ENCODE measurements at regions not wholly inside any gene's neighbourhood (a gene's known extent, or its start where the extent isn't known, plus 50 kb on each side); places are given as distances from the start of the nearest gene placed in this dataset.

- POLR2A ChIA-PET = no interaction called here
- H3K4me3 ChIP-seq (ENCODE audit: low read depth, low read length) = no peak overlapping the region
- CTCF ChIA-PET = interaction anchor here (1.2 kb wide), 1 partner anchor 604 kb away, joined by 4 read pairs; no protein-coding TSS in a partner anchor
Measured at GRCh38 chr5:57857696-57858095, 375.1 kb upstream of the ACTBL2 start.

GRCh38 chr5:57855831-57856230 lies 373.2 kb upstream of the ACTBL2 start:
- ChIA-PET POLR2A (no interaction called here), CTCF (no interaction called here)
- no peaks in the 10 kb centered on the region for H3K27me3 ChIP-seq (ENCODE audit: control insufficient read depth, insufficient read depth, low read length)
- no peak overlapping the region for H3K4me3 ChIP-seq (ENCODE audit: low read depth, low read length)
- H3K27ac ChIP-seq (ENCODE audit: low read depth, low read length) = no peak overlapping the region
- DNase-seq (ENCODE audit: low read depth, low spot score) = no peak
- no peak for TF ChIP-seq CTCF (IDR thresholded peaks at IDR 0.05; ENCODE audit: low read depth, low read length)
- H3K9me3 ChIP-seq (ENCODE audit: control insufficient read depth, insufficient read depth, low read length) = no peaks in the 10 kb centered on the region

More at GRCh38 chr5:57857696-57858095, 375.1 kb upstream of the ACTBL2 start:
- no peak for DNase-seq (ENCODE audit: low read depth, low spot score)
- no peaks in the 10 kb centered on the region for H3K9me3 ChIP-seq (ENCODE audit: control insufficient read depth, insufficient read depth, low read length)
- no peak overlapping the region for H3K27ac ChIP-seq (ENCODE audit: low read depth, low read length)
- H3K27me3 ChIP-seq (ENCODE audit: control insufficient read depth, insufficient read depth, low read length) = no peaks in the 10 kb centered on the region
- no peak for TF ChIP-seq CTCF (IDR thresholded peaks at IDR 0.05; ENCODE audit: low read depth, low read length)

- POLR2A ChIA-PET = no interaction called here
Measured at GRCh38 chr5:57853929-57854697, 371.5 kb upstream of the ACTBL2 start.

GRCh38 chr5:57850109-57850508 lies 367.5 kb upstream of the ACTBL2 start:
- CTCF ChIA-PET = no interaction called here
- POLR2A ChIA-PET = no interaction called here
- TF ChIP-seq CTCF (IDR thresholded peaks at IDR 0.05; ENCODE audit: low read depth, low read length) = no peak
- no peaks in the 10 kb centered on the region for H3K9me3 ChIP-seq (ENCODE audit: control insufficient read depth, insufficient read depth, low read length)
- H3K4me3 ChIP-seq (ENCODE audit: low read depth, low read length) = no peak overlapping the region
- no peak for DNase-seq (ENCODE audit: low read depth, low spot score)
- H3K27ac ChIP-seq (ENCODE audit: low read depth, low read length) = no peak overlapping the region
- H3K27me3 ChIP-seq (ENCODE audit: control insufficient read depth, insufficient read depth, low read length) = no peaks in the 10 kb centered on the region

More at GRCh38 chr5:57853929-57854697, 371.5 kb upstream of the ACTBL2 start:
- Histone ChIP-seq H3K9me3 (ENCODE audit: control insufficient read depth, insufficient read depth, low read length) (no peaks in the 10 kb centered on the region), H3K27ac (ENCODE audit: low read depth, low read length) (no peak overlapping the region), H3K4me3 (ENCODE audit: low read depth, low read length) (no peak overlapping the region), H3K27me3 (ENCODE audit: control insufficient read depth, insufficient read depth, low read length) (no peaks in the 10 kb centered on the region)
- CTCF ChIA-PET = no interaction called here
- DNase-seq (ENCODE audit: low read depth, low spot score) = no peak
- no peak for TF ChIP-seq CTCF (IDR thresholded peaks at IDR 0.05; ENCODE audit: low read depth, low read length)

GRCh38 chr5:57845025-57845424 lies 362.4 kb upstream of the ACTBL2 start:
- Histone ChIP-seq H3K27me3 (ENCODE audit: control insufficient read depth, insufficient read depth, low read length) (no peaks in the 10 kb centered on the region), H3K9me3 (ENCODE audit: control insufficient read depth, insufficient read depth, low read length) (no peaks in the 10 kb centered on the region), H3K27ac (ENCODE audit: low read depth, low read length) (no peak overlapping the region), H3K4me3 (ENCODE audit: low read depth, low read length) (no peak overlapping the region)
- CTCF ChIA-PET = interaction anchor here (1.4 kb wide), 1 partner anchor 66 kb away, joined by 4 read pairs; no protein-coding TSS in a partner anchor
- POLR2A ChIA-PET = no interaction called here
- TF ChIP-seq CTCF (IDR thresholded peaks at IDR 0.05; ENCODE audit: low read depth, low read length) = no peak
- no peak for DNase-seq (ENCODE audit: low read depth, low spot score)
